PC-9 (cell line): ENCODE measurements at regions not wholly inside any gene's neighbourhood (a gene's known extent, or its start where the extent isn't known, plus 50 kb on each side); places are given as distances from the start of the nearest gene placed in this dataset.

Experiments used
- BruUV-seq: library from RNA; stranded (reverse); fragments of 400-500 nt; replicated peaks from 2 replicates; lab custom pipeline; 2021; lab: Mats Ljungman, UMichigan
- CTCF ChIA-PET: fragments of 300-600 bp; sonication (Branson Sonifier 250); formaldehyde crosslinking; loops from one replicate; lab custom pipeline; 2022; ENCODE audit warnings: antibody characterized with exemption; lab: Charles Lee
- POLR2A ChIA-PET: fragments of 300-600 bp; sonication (Branson Sonifier 250); formaldehyde crosslinking; loops from one replicate; lab custom pipeline; 2022; ENCODE audit warnings: antibody characterized with exemption; ENCODE audit not compliant: unreplicated experiment; lab: Charles Lee
- DNase-seq, 2 experiments: peaks; one replicate each; pipeline versions ENCODE4 v3.0.0 to v3.0.0-alpha.2; 2015 to 2022; ENCODE audit warnings: mixed read lengths in 1 of 2
- H2AFZ ChIP-seq: fragments of 200-600 bp; sonication (generic); 2 replicates; pipeline ENCODE4 v1.8.1; 2017; ENCODE audit warnings: antibody characterized with exemption
- H3F3A ChIP-seq: fragments of 200-600 bp; sonication (generic); 2 replicates; pipeline ENCODE4 v1.8.1; 2017; ENCODE audit warnings: antibody characterized with exemption, mild to moderate bottlenecking, low read depth; ENCODE audit not compliant: insufficient read depth
- H3K27ac ChIP-seq: fragments of 200-600 bp; sonication (generic); 2 replicates; pipeline ENCODE4 v1.6.1; 2016; ENCODE audit warnings: mixed run types
- H3K27me3 ChIP-seq: fragments of 200-600 bp; sonication (generic); 2 replicates; pipeline ENCODE4 v1.6.1; 2016; ENCODE audit warnings: low read depth, mixed run types; ENCODE audit not compliant: insufficient read depth
- H3K36me3 ChIP-seq: fragments of 200-600 bp; sonication (generic); 2 replicates; pipeline ENCODE4 v1.6.1; 2016; ENCODE audit warnings: low read depth, mixed run types
- H3K4me1 ChIP-seq: fragments of 200-600 bp; sonication (generic); replicated peaks from 2 replicates; pipeline ENCODE4 v1.6.1; 2016; ENCODE audit warnings: mixed run types; ENCODE audit not compliant: insufficient read depth
- H3K4me2 ChIP-seq: fragments of 200-600 bp; sonication (generic); 2 replicates; pipeline ENCODE4 v1.6.1; 2017; ENCODE audit warnings: mixed run types
- H3K4me3 ChIP-seq: fragments of 200-600 bp; sonication (generic); 2 replicates; pipeline ENCODE4 v1.6.1; 2016; ENCODE audit warnings: mixed run types
- H3K79me2 ChIP-seq: fragments of 200-600 bp; sonication (generic); 2 replicates; pipeline ENCODE4 v1.6.1; 2017; ENCODE audit warnings: low read depth, mixed run types
- H3K9me2 ChIP-seq: fragments of 200-600 bp; sonication (generic); 2 replicates; pipeline ENCODE4 v1.8.1; 2017; ENCODE audit warnings: mild to moderate bottlenecking; ENCODE audit not compliant: insufficient read depth
- H3K9me3 ChIP-seq: fragments of 200-600 bp; sonication (generic); 2 replicates; pipeline ENCODE4 v1.8.1; 2016; ENCODE audit warnings: low read depth; ENCODE audit not compliant: insufficient read depth
- H4K20me1 ChIP-seq: fragments of 200-600 bp; sonication (generic); 2 replicates; pipeline ENCODE4 v1.8.1; 2017; ENCODE audit not compliant: insufficient read depth
- CTCF ChIP-seq: fragments of 200-600 bp; sonication (generic); conservative IDR thresholded peaks from 2 replicates; pipeline ENCODE4 v1.6.1; 2017; ENCODE audit warnings: mixed run types, antibody characterized with exemption, mild to moderate bottlenecking, moderate library complexity
- EZH2 ChIP-seq: fragments of 200-600 bp; sonication (generic); IDR thresholded peaks from 2 replicates; pipeline ENCODE4 v1.8.0; 2017; ENCODE audit warnings: antibody characterized with exemption, low read depth
- intact Hi-C: fragments of 100-400 bp; cut with micrococcal nuclease; formaldehyde crosslinking; loops from one replicate; pipeline ENCODE4 v1.10.0; 2022; ENCODE audit not compliant: unreplicated experiment

GRCh38 chr11:26264266-26264665 is 67.7 kb upstream of the ANO3 start:
- intact Hi-C loops = no loop called here
- H3K27ac ChIP-seq = no peak overlapping the region
- no peaks in the 10 kb centered on the region for H3K9me2 ChIP-seq
- CTCF ChIA-PET = no interaction called here
- H3K9me3 ChIP-seq = no peaks in the 10 kb centered on the region
- H3K36me3 ChIP-seq = no peaks in the 10 kb centered on the region
- no peaks in the 10 kb centered on the region for H3F3A ChIP-seq
- no peak overlapping the region for H3K4me3 ChIP-seq
- H3K4me1 ChIP-seq = no peaks in the 10 kb centered on the region
- no peaks in the 10 kb centered on the region for H3K27me3 ChIP-seq
- no peak overlapping the region for H2AFZ ChIP-seq
- POLR2A ChIA-PET = no interaction called here
- TF ChIP-seq CTCF (no peak), EZH2 (no peak)
- no peak overlapping the region for H3K4me2 ChIP-seq
- no TSS peak for BruUV-seq
- no peaks in the 10 kb centered on the region for H4K20me1 ChIP-seq
- H3K79me2 ChIP-seq = no peaks in the 10 kb centered on the region
- DNase-seq = no peak

GRCh38 chr11:26268980-26269660 is 62.8 kb upstream of the ANO3 start:
- H3F3A ChIP-seq = no peaks in the 10 kb centered on the region
- no peaks in the 10 kb centered on the region for H3K36me3 ChIP-seq
- H2AFZ ChIP-seq = peak overlapping the region; percentile 6; the same call in 1 of the 2 replicates
- ChIA-PET POLR2A (no interaction called here), CTCF (no interaction called here)
- no peaks in the 10 kb centered on the region for H3K4me1 ChIP-seq
- no peaks in the 10 kb centered on the region for H4K20me1 ChIP-seq
- no peak for DNase-seq
- intact Hi-C loops = no loop called here
- no peak overlapping the region for H3K4me2 ChIP-seq
- no peaks in the 10 kb centered on the region for H3K27me3 ChIP-seq
- no peaks in the 10 kb centered on the region for H3K9me2 ChIP-seq
- TF ChIP-seq EZH2 (no peak), CTCF (no peak)
- no peaks in the 10 kb centered on the region for H3K9me3 ChIP-seq
- H3K4me3 ChIP-seq = no peak overlapping the region
- H3K27ac ChIP-seq = no peak overlapping the region
- H3K79me2 ChIP-seq = no peaks in the 10 kb centered on the region
- BruUV-seq = no TSS peak

- H3K9me3 ChIP-seq = no peaks in the 10 kb centered on the region
- H3K4me1 ChIP-seq = no peaks in the 10 kb centered on the region
- H3K27ac ChIP-seq = no peak overlapping the region
- POLR2A ChIA-PET = no interaction called here
- no peak overlapping the region for H3K4me3 ChIP-seq
- H4K20me1 ChIP-seq = no peaks in the 10 kb centered on the region
- no peaks in the 10 kb centered on the region for H3K27me3 ChIP-seq
- no peaks in the 10 kb centered on the region for H3K79me2 ChIP-seq
- H3K4me2 ChIP-seq = no peak overlapping the region
- intact Hi-C loops = no loop called here
- no peaks in the 10 kb centered on the region for H3K9me2 ChIP-seq
- no peaks in the 10 kb centered on the region for H3F3A ChIP-seq
- no peak for TF ChIP-seq EZH2
- TF ChIP-seq CTCF = no peak
- H3K36me3 ChIP-seq = no peaks in the 10 kb centered on the region
- no peak for DNase-seq
- no TSS peak for BruUV-seq
- no peak overlapping the region; the same call in 1 of the 2 replicates for H2AFZ ChIP-seq
- CTCF ChIA-PET = no interaction called here
Measured at GRCh38 chr11:26271666-26272065, 60.3 kb upstream of the ANO3 start.
